GM10266 (cell line): ENCODE measurements at regions not wholly inside any gene's neighbourhood (a gene's known extent, or its start where the extent isn't known, plus 50 kb on each side); places are given as distances from the start of the nearest gene placed in this dataset.

Experiments used
- DNase-seq: peaks from one replicate; pipeline ENCODE4 v3.0.0; 2012; ENCODE audit errors: extremely low spot score
- CTCF ChIP-seq: IDR thresholded peaks from 2 replicates; pipeline ENCODE4 v1.5.1; 2012; ENCODE audit warnings: mild to moderate bottlenecking, low read depth; ENCODE audit not compliant: control insufficient read depth, insufficient read depth; ENCODE audit errors: missing control alignments

- TF ChIP-seq CTCF = no peak
- no peak for DNase-seq
Measured at GRCh38 chr6:129767776-129768485, 58.0 kb upstream of the ARHGAP18 start.

DNA sequence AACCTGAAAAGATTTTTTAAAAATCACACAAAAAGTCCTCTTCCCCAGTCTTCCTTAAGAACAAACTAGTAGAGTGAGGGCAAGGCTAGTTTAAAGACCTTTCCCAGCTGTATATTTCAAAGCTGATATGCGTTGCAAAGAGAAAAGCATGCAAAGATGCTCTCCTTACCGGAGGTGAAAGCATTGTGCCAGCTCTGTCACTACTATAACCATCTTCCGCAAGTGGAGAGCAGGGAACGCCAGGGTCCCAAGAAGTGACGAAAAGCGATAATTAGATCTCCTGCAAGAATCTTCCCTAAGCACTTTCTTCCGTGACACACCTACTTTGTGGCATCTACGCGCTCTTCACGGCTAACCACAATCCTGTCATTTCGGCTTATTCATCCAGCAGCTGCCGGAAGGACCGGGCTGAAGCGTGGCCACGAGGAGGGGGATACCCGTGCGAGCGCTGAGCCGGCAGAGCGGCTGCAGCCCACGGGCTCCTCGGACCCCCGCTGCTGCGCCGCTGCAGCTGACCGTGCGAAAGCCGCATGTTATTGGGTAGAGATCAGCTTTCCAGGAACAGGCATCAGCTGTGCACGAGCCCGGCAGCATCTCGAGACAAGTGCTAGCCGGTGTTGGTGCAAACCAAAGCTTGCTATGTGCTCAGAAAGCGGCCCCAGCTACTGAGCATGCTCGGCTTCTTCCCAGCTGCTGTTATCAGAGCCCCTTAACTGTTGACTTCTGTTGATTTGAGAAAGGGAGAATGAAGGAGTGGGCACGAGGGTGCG lies 57.2 kb upstream of the ARHGAP18 start:
- DNase-seq = no peak
- TF ChIP-seq CTCF = no peak

- no peak for TF ChIP-seq CTCF
- no peak for DNase-seq
Measured at GRCh38 chr6:129764761-129765407, 54.9 kb upstream of the ARHGAP18 start.

GRCh38 chr6:129759796-129760605 lies 50.0 kb upstream of the ARHGAP18 start:
- no peak for DNase-seq
- no peak for TF ChIP-seq CTCF
